HEK293 (cell line): ENCODE measurements at regions not wholly inside any gene's neighbourhood (a gene's known extent, or its start where the extent isn't known, plus 50 kb on each side); places are given as distances from the start of the nearest gene placed in this dataset.

ENCODE experiments used
- CTCF ChIA-PET: fragments of 350-600 bp; formaldehyde crosslinking; extraction: SDS; loops from one replicate; lab custom pipeline; 2021; ENCODE audit warnings: antibody characterized with exemption; lab: Yijun Ruan, JAX
- POLR2A ChIA-PET: fragments of 300-600 bp; formaldehyde crosslinking; extraction: SDS; loops from one replicate; lab custom pipeline; 2020; ENCODE audit warnings: antibody characterized with exemption, inconsistent platforms; lab: Yijun Ruan, JAX
- H3K27ac ChIP-seq: fragments of 200-500 bp; sonication (Bioruptor generic); 2 replicates; pipeline ENCODE4 v1.5.1; 2014; ENCODE audit warnings: low read depth, low read length, control low read depth, inconsistent platforms; ENCODE audit errors: extremely low read depth
- H3K36me3 ChIP-seq, 2 experiments: fragments of 200-500 bp in 1 of 2; sonication (Bioruptor generic) in 1 of 2; 1 replicate in 1 of 2; 2 replicates in 1 of 2; pipeline ENCODE4 v1.5.1; 2014 to 2017; ENCODE audit warnings: inconsistent platforms in 2 of 2, low read length in 2 of 2; ENCODE audit not compliant: control insufficient read depth in 2 of 2, insufficient read depth in 1 of 2
- H3K4me1 ChIP-seq: fragments of 200-500 bp; sonication (Bioruptor generic); 2 replicates; pipeline ENCODE4 v1.5.1; 2014; ENCODE audit warnings: mild to moderate bottlenecking, low read length, inconsistent platforms; ENCODE audit not compliant: control insufficient read depth, insufficient read depth
- H3K4me3 ChIP-seq: 2 replicates; pipeline ENCODE4 v1.5.1; 2011; ENCODE audit warnings: low read depth, mild to moderate bottlenecking, control low read depth, low read length, moderate library complexity
- H3K9me3 ChIP-seq: fragments of 200-500 bp; sonication (Bioruptor generic); 2 replicates; pipeline ENCODE4 v1.5.1; 2014; ENCODE audit warnings: low read depth, low read length, inconsistent platforms; ENCODE audit not compliant: control insufficient read depth, insufficient read depth
- MZF1 ChIP-seq: fragments of 450-650 bp; formaldehyde crosslinking; IDR thresholded peaks from 2 replicates; pipeline ENCODE4 v1.5.1; 2017; ENCODE audit warnings: missing biosample characterization, missing genetic modification characterization, borderline replicate concordance
- PRDM1 ChIP-seq: fragments of 450-650 bp; formaldehyde crosslinking; IDR thresholded peaks from 2 replicates; pipeline ENCODE4; 2016; ENCODE audit warnings: missing biosample characterization, missing genetic modification characterization
- SCRT1 ChIP-seq: fragments of 450-650 bp; formaldehyde crosslinking; IDR thresholded peaks from 2 replicates; pipeline ENCODE4 v1.5.1; 2016; ENCODE audit warnings: missing biosample characterization, missing genetic modification characterization, borderline replicate concordance
- SP2 ChIP-seq: fragments of 450-650 bp; formaldehyde crosslinking; IDR thresholded peaks from 2 replicates; pipeline ENCODE4 v1.5.1; 2016; ENCODE audit warnings: missing biosample characterization, missing genetic modification characterization
- WT1 ChIP-seq: fragments of 450-650 bp; formaldehyde crosslinking; IDR thresholded peaks from 2 replicates; pipeline ENCODE4 v1.5.1; 2016; ENCODE audit warnings: missing biosample characterization, missing genetic modification characterization
- ZFHX2 ChIP-seq: fragments of 450-650 bp; formaldehyde crosslinking; conservative IDR thresholded peaks from 2 replicates; pipeline ENCODE4 v1.5.1; 2016; ENCODE audit warnings: missing biosample characterization, missing genetic modification characterization
- ZFP41 ChIP-seq: fragments of 450-650 bp; formaldehyde crosslinking; IDR thresholded peaks from 2 replicates; pipeline ENCODE4 v1.5.1; 2016; ENCODE audit warnings: missing biosample characterization, missing genetic modification characterization, borderline replicate concordance
- ZNF155 ChIP-seq: fragments of 450-650 bp; formaldehyde crosslinking; IDR thresholded peaks from 2 replicates; pipeline ENCODE4 v1.5.1; 2016; ENCODE audit warnings: missing biosample characterization, missing genetic modification characterization
- ZNF2 ChIP-seq: fragments of 450-650 bp; formaldehyde crosslinking; IDR thresholded peaks from 2 replicates; pipeline ENCODE4 v1.5.1; 2016; ENCODE audit warnings: missing biosample characterization, missing genetic modification characterization
- ZNF223 ChIP-seq: fragments of 450-650 bp; formaldehyde crosslinking; IDR thresholded peaks from 2 replicates; pipeline ENCODE4 v1.5.1; 2016; ENCODE audit warnings: missing biosample characterization, missing genetic modification characterization
- ZNF24 ChIP-seq: fragments of 450-650 bp; formaldehyde crosslinking; IDR thresholded peaks from 2 replicates; pipeline ENCODE4 v1.5.1; 2016; ENCODE audit warnings: missing biosample characterization, missing genetic modification characterization
- ZNF266 ChIP-seq: fragments of 450-650 bp; formaldehyde crosslinking; IDR thresholded peaks from 2 replicates; pipeline ENCODE4 v1.5.1; 2016; ENCODE audit warnings: missing biosample characterization, missing genetic modification characterization, low read depth
- ZNF37A ChIP-seq: fragments of 450-650 bp; IDR thresholded peaks from 2 replicates; pipeline ENCODE4 v1.5.1; 2018; ENCODE audit warnings: missing biosample characterization, missing genetic modification characterization
- ZNF473 ChIP-seq: fragments of 450-650 bp; formaldehyde crosslinking; IDR thresholded peaks from 2 replicates; pipeline ENCODE4 v1.5.1; 2017; ENCODE audit warnings: missing biosample characterization, missing genetic modification characterization
- ZNF548 ChIP-seq: fragments of 450-650 bp; formaldehyde crosslinking; IDR thresholded peaks from 2 replicates; pipeline ENCODE4 v1.5.1; 2016; ENCODE audit warnings: missing biosample characterization, missing genetic modification characterization
- ZNF621 ChIP-seq: fragments of 450-650 bp; formaldehyde crosslinking; IDR thresholded peaks from 2 replicates; pipeline ENCODE4 v1.5.1; 2017; ENCODE audit warnings: missing biosample characterization, missing genetic modification characterization
- ZNF664 ChIP-seq: fragments of 450-650 bp; formaldehyde crosslinking; IDR thresholded peaks from 2 replicates; pipeline ENCODE4 v1.5.1; 2016; ENCODE audit warnings: missing biosample characterization, missing genetic modification characterization
- ZNF747 ChIP-seq: fragments of 450-650 bp; formaldehyde crosslinking; IDR thresholded peaks from 2 replicates; pipeline ENCODE4 v1.5.1; 2016; ENCODE audit warnings: missing biosample characterization, missing genetic modification characterization
- ZNF776 ChIP-seq: fragments of 450-650 bp; formaldehyde crosslinking; IDR thresholded peaks from 2 replicates; pipeline ENCODE4 v1.5.0; 2017; ENCODE audit warnings: missing biosample characterization, missing genetic modification characterization, borderline replicate concordance
- TF ChIP-seq, protein P1 (sequence below): fragments of 450-650 bp; formaldehyde crosslinking; IDR thresholded peaks from 2 replicates; pipeline ENCODE4 v1.5.1; 2016; ENCODE audit warnings: missing biosample characterization, missing genetic modification characterization
- TF ChIP-seq, protein P2 (sequence below): fragments of 450-650 bp; formaldehyde crosslinking; IDR thresholded peaks from 2 replicates; pipeline ENCODE4 v1.5.1; 2016; ENCODE audit warnings: missing biosample characterization, missing genetic modification characterization
- TF ChIP-seq, protein P3 (sequence below): fragments of 450-650 bp; formaldehyde crosslinking; IDR thresholded peaks from 2 replicates; pipeline ENCODE4 v1.5.1; 2016; ENCODE audit warnings: missing biosample characterization, missing genetic modification characterization
- TF ChIP-seq, protein P4 (sequence below): fragments of 450-650 bp; formaldehyde crosslinking; IDR thresholded peaks from 2 replicates; pipeline ENCODE4 v1.5.1; 2016; ENCODE audit warnings: missing biosample characterization, missing genetic modification characterization
- TF ChIP-seq, protein P5 (sequence below): fragments of 450-650 bp; formaldehyde crosslinking; IDR thresholded peaks from 2 replicates; pipeline ENCODE4 v1.5.1; 2016; ENCODE audit warnings: missing biosample characterization, missing genetic modification characterization
- TF ChIP-seq, protein P6 (sequence below): fragments of 450-650 bp; formaldehyde crosslinking; IDR thresholded peaks from 2 replicates; pipeline ENCODE4 v1.5.1; 2016; ENCODE audit warnings: missing biosample characterization, missing genetic modification characterization

DNA sequence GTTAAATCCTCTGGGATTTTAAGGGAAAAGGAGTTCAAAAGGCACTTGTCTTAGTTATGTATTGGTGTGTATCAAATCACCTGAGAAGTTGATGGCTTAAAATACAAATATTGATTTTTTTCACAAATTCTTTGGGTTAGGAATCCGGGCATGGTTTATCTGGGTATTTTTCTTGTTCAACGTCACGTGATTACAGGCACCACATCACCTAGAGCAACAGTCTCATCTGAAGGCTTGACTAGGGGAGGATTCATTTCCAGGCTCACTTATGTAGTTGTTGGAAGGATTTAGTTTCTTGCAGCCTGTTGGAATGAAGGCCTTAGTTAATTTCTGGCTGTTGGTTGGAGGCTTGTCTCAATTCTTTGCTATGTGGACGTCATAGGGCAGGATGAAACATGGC is 326.1 kb downstream of the STIM2 start:
- H3K36me3 ChIP-seq: no peaks in the 10 kb centered on the region
- CTCF ChIA-PET: no interaction called here
- no peak overlapping the region for H3K4me3 ChIP-seq
- H3K9me3 ChIP-seq: no peaks in the 10 kb centered on the region
- POLR2A ChIA-PET: no interaction called here
- no peak overlapping the region for H3K27ac ChIP-seq
- no peaks in the 10 kb centered on the region for H3K4me1 ChIP-seq
- TF ChIP-seq ZNF776 (tag by site-specific recombination): no peak

DNA sequence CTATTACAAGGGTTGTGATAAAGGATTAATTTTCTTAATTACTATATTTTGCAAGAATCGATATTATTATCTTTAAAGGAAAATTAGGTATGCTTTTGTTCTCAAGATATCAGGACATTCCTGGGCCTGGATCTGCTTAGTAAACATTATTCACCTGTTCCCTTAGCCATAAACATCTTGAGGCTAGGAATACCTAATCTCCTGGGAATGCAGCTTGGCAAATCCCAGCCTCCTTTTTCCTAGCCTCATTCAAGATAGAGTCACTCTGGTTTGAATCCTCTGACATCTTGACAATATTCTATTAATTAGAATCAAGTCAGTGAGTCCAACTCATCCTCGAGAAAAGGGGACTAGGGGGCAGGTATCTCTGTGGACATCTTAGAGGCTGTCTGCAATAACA is 327.1 kb downstream of the STIM2 start:
- ChIA-PET CTCF (no interaction called here), POLR2A (no interaction called here)
- no peak overlapping the region for H3K27ac ChIP-seq
- H3K9me3 ChIP-seq: no peaks in the 10 kb centered on the region
- no peaks in the 10 kb centered on the region for H3K4me1 ChIP-seq
- TF ChIP-seq, protein P1, sequence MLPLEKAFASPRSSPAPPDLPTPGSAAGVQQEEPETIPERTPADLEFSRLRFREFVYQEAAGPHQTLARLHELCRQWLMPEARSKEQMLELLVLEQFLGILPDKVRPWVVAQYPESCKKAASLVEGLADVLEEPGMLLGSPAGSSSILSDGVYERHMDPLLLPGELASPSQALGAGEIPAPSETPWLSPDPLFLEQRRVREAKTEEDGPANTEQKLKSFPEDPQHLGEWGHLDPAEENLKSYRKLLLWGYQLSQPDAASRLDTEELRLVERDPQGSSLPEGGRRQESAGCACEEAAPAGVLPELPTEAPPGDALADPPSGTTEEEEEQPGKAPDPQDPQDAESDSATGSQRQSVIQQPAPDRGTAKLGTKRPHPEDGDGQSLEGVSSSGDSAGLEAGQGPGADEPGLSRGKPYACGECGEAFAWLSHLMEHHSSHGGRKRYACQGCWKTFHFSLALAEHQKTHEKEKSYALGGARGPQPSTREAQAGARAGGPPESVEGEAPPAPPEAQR: no peak
- TF ChIP-seq ZNF223 (tag by site-specific recombination): no peak
- TF ChIP-seq ZNF266 (tag by site-specific recombination): no peak
- no peak for TF ChIP-seq ZNF37A (tag by site-specific recombination)
- TF ChIP-seq WT1: no peak
- no peak for TF ChIP-seq ZNF747 (tag by site-specific recombination)
- TF ChIP-seq, protein P2, sequence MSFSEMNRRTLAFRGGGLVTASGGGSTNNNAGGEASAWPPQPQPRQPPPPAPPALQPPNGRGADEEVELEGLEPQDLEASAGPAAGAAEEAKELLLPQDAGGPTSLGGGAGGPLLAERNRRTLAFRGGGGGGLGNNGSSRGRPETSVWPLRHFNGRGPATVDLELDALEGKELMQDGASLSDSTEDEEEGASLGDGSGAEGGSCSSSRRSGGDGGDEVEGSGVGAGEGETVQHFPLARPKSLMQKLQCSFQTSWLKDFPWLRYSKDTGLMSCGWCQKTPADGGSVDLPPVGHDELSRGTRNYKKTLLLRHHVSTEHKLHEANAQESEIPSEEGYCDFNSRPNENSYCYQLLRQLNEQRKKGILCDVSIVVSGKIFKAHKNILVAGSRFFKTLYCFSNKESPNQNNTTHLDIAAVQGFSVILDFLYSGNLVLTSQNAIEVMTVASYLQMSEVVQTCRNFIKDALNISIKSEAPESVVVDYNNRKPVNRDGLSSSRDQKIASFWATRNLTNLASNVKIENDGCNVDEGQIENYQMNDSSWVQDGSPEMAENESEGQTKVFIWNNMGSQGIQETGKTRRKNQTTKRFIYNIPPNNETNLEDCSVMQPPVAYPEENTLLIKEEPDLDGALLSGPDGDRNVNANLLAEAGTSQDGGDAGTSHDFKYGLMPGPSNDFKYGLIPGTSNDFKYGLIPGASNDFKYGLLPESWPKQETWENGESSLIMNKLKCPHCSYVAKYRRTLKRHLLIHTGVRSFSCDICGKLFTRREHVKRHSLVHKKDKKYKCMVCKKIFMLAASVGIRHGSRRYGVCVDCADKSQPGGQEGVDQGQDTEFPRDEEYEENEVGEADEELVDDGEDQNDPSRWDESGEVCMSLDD: no peak
- no peak for TF ChIP-seq ZNF155 (tag by site-specific recombination)
- TF ChIP-seq ZFP41 (tag by site-specific recombination): no peak
- TF ChIP-seq ZNF548 (tag by site-specific recombination): no peak
- TF ChIP-seq ZNF621: no peak
- no peak for TF ChIP-seq MZF1 (tag by site-specific recombination)
- no peak for TF ChIP-seq SCRT1 (tag by site-specific recombination)
- no peak for TF ChIP-seq PRDM1 (tag by site-specific recombination)
- no peak for TF ChIP-seq ZNF2
- no peak for TF ChIP-seq ZNF664 (tag by site-specific recombination)
- no peak for TF ChIP-seq SP2
- no peak for TF ChIP-seq ZNF24 (tag by site-specific recombination)
- no peak for TF ChIP-seq ZNF473 (tag by site-specific recombination)
- TF ChIP-seq, all 188 proteins: peak for 0
- Histone ChIP-seq H3K4me3 (no peak overlapping the region), H3K36me3 (no peaks in the 10 kb centered on the region)

DNA sequence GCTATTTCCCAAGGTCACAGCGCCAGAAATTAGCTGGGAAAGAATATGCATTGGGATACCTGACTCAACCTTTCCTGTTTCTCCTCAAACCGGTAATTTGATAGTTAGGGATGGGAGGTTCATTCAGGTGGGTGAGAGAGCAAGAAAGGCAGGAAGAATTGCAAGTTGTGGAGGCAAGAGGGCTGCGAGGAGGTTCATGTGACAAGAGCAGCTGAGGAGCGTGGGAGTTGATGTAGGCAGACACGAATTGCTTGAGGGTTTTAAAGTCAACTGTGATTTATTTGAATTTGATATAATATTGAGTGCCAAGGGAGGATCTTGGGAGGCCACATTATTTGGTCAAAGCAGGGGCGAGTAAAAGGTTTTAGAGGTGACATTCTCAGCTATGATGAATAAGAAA is 329.0 kb downstream of the STIM2 start:
- CTCF ChIA-PET: no interaction called here
- Histone ChIP-seq H3K4me1 (no peaks in the 10 kb centered on the region), H3K27ac (no peak overlapping the region), H3K4me3 (no peak overlapping the region), H3K9me3 (no peaks in the 10 kb centered on the region), H3K36me3 (no peaks in the 10 kb centered on the region)
- POLR2A ChIA-PET: no interaction called here
- TF ChIP-seq, protein P3, sequence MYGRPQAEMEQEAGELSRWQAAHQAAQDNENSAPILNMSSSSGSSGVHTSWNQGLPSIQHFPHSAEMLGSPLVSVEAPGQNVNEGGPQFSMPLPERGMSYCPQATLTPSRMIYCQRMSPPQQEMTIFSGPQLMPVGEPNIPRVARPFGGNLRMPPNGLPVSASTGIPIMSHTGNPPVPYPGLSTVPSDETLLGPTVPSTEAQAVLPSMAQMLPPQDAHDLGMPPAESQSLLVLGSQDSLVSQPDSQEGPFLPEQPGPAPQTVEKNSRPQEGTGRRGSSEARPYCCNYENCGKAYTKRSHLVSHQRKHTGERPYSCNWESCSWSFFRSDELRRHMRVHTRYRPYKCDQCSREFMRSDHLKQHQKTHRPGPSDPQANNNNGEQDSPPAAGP (tag by site-specific recombination): no peak
- TF ChIP-seq, protein P4, sequence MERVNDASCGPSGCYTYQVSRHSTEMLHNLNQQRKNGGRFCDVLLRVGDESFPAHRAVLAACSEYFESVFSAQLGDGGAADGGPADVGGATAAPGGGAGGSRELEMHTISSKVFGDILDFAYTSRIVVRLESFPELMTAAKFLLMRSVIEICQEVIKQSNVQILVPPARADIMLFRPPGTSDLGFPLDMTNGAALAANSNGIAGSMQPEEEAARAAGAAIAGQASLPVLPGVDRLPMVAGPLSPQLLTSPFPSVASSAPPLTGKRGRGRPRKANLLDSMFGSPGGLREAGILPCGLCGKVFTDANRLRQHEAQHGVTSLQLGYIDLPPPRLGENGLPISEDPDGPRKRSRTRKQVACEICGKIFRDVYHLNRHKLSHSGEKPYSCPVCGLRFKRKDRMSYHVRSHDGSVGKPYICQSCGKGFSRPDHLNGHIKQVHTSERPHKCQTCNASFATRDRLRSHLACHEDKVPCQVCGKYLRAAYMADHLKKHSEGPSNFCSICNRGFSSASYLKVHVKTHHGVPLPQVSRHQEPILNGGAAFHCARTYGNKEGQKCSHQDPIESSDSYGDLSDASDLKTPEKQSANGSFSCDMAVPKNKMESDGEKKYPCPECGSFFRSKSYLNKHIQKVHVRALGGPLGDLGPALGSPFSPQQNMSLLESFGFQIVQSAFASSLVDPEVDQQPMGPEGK (tag by site-specific recombination): no peak
- TF ChIP-seq, protein P5, sequence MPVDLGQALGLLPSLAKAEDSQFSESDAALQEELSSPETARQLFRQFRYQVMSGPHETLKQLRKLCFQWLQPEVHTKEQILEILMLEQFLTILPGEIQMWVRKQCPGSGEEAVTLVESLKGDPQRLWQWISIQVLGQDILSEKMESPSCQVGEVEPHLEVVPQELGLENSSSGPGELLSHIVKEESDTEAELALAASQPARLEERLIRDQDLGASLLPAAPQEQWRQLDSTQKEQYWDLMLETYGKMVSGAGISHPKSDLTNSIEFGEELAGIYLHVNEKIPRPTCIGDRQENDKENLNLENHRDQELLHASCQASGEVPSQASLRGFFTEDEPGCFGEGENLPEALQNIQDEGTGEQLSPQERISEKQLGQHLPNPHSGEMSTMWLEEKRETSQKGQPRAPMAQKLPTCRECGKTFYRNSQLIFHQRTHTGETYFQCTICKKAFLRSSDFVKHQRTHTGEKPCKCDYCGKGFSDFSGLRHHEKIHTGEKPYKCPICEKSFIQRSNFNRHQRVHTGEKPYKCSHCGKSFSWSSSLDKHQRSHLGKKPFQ (tag by site-specific recombination): no peak
- TF ChIP-seq, protein P6, sequence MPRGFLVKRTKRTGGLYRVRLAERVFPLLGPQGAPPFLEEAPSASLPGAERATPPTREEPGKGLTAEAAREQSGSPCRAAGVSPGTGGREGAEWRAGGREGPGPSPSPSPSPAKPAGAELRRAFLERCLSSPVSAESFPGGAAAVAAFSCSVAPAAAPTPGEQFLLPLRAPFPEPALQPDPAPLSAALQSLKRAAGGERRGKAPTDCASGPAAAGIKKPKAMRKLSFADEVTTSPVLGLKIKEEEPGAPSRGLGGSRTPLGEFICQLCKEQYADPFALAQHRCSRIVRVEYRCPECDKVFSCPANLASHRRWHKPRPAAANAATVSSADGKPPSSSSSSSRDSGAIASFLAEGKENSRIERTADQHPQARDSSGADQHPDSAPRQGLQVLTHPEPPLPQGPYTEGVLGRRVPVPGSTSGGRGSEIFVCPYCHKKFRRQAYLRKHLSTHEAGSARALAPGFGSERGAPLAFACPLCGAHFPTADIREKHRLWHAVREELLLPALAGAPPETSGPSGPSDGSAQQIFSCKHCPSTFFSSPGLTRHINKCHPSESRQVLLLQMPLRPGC (tag by site-specific recombination): no peak
- TF ChIP-seq ZFHX2: peak; percentile 61
